ENCODE measurements at regions not wholly inside any gene's neighbourhood (a gene's known extent, or its start where the extent isn't known, plus 50 kb on each side); places are given as distances from the start of the nearest gene placed in this dataset.
A peak's percentile ranks its signal among the peaks of the same experiment; 100 is the strongest.

DNA sequence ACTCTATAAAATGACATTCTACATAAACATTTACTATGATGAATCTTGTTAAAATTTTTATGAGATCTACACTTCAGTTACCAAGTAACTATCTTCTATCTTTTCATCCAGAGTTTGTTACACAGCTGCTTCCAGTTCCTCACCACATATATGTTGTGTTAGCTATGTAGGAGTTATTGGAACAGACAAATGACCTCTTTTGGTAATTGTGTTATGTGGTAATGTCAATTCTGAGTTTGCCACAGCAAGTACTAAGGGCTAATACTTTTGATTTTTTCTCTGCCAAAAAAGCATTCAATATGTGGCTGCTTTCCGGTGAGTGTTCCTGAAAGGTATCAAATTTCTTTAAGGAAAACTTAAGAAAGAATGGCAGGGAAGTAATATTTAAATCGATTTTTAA, 573.9 kb upstream of the PCDH15 start:
- ATAC-seq: peak; percentile 75
- TF ChIP-seq TCF4 (CRISPR knock-in tag; IDR thresholded peaks at IDR 0.05; ENCODE audit: borderline replicate concordance) (no peak), PATZ1 (CRISPR knock-in tag; IDR thresholded peaks at IDR 0.05; ENCODE audit: borderline replicate concordance) (0 out of 2 replicates have a peak, but pooled peaks have one; percentile 48), TOX (CRISPR knock-in tag; IDR thresholded peaks at IDR 0.05; ENCODE audit: borderline replicate concordance) (peak; percentile 67; the same call in 1 of the 2 replicates), ZFP3 (CRISPR knock-in tag; IDR thresholded peaks at IDR 0.05) (peak; percentile 90), ZC3H10 (CRISPR knock-in tag; IDR thresholded peaks at IDR 0.05) (0 out of 2 replicates have a peak, but pooled peaks have one; percentile 7), ISL1 (CRISPR knock-in tag; IDR thresholded peaks at IDR 0.05) (peak; percentile 58)

- TF ChIP-seq ZNF8 (CRISPR knock-in tag; IDR thresholded peaks at IDR 0.05): no peak
- no peak for TF ChIP-seq PATZ1 (CRISPR knock-in tag; IDR thresholded peaks at IDR 0.05; ENCODE audit: borderline replicate concordance)
- TF ChIP-seq OSR1 (CRISPR knock-in tag; IDR thresholded peaks at IDR 0.05): no peak
- TF ChIP-seq ZFP30 (CRISPR knock-in tag; IDR thresholded peaks at IDR 0.05): no peak
- TF ChIP-seq, protein P1, sequence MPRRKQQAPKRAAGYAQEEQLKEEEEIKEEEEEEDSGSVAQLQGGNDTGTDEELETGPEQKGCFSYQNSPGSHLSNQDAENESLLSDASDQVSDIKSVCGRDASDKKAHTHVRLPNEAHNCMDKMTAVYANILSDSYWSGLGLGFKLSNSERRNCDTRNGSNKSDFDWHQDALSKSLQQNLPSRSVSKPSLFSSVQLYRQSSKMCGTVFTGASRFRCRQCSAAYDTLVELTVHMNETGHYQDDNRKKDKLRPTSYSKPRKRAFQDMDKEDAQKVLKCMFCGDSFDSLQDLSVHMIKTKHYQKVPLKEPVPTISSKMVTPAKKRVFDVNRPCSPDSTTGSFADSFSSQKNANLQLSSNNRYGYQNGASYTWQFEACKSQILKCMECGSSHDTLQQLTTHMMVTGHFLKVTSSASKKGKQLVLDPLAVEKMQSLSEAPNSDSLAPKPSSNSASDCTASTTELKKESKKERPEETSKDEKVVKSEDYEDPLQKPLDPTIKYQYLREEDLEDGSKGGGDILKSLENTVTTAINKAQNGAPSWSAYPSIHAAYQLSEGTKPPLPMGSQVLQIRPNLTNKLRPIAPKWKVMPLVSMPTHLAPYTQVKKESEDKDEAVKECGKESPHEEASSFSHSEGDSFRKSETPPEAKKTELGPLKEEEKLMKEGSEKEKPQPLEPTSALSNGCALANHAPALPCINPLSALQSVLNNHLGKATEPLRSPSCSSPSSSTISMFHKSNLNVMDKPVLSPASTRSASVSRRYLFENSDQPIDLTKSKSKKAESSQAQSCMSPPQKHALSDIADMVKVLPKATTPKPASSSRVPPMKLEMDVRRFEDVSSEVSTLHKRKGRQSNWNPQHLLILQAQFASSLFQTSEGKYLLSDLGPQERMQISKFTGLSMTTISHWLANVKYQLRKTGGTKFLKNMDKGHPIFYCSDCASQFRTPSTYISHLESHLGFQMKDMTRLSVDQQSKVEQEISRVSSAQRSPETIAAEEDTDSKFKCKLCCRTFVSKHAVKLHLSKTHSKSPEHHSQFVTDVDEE (CRISPR knock-in tag; IDR thresholded peaks at IDR 0.05): no peak
- no peak for TF ChIP-seq ZFP3 (CRISPR knock-in tag; IDR thresholded peaks at IDR 0.05)
- TF ChIP-seq ISL1 (CRISPR knock-in tag; IDR thresholded peaks at IDR 0.05): no peak
- no peak for TF ChIP-seq CSDC2 (CRISPR knock-in tag; IDR thresholded peaks at IDR 0.05)
- TF ChIP-seq ESRRG (CRISPR knock-in tag; IDR thresholded peaks at IDR 0.05): no peak
- no peak for TF ChIP-seq ARNTL (CRISPR knock-in tag; IDR thresholded peaks at IDR 0.05; ENCODE audit: borderline replicate concordance, low read depth)
- no peak for TF ChIP-seq ZC3H10 (CRISPR knock-in tag; IDR thresholded peaks at IDR 0.05)
- TF ChIP-seq ZNF70 (CRISPR knock-in tag; IDR thresholded peaks at IDR 0.05): no peak
- TF ChIP-seq SNAI2 (CRISPR knock-in tag; IDR thresholded peaks at IDR 0.05): no peak
- no peak for TF ChIP-seq CSRNP3 (CRISPR knock-in tag; IDR thresholded peaks at IDR 0.05)
- TF ChIP-seq, protein P2, sequence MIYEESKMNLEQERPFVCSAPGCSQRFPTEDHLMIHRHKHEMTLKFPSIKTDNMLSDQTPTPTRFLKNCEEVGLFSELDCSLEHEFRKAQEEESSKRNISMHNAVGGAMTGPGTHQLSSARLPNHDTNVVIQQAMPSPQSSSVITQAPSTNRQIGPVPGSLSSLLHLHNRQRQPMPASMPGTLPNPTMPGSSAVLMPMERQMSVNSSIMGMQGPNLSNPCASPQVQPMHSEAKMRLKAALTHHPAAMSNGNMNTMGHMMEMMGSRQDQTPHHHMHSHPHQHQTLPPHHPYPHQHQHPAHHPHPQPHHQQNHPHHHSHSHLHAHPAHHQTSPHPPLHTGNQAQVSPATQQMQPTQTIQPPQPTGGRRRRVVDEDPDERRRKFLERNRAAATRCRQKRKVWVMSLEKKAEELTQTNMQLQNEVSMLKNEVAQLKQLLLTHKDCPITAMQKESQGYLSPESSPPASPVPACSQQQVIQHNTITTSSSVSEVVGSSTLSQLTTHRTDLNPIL (CRISPR knock-in tag; IDR thresholded peaks at IDR 0.05; ENCODE audit: low read depth): no peak
- no peak for TF ChIP-seq TOX (CRISPR knock-in tag; IDR thresholded peaks at IDR 0.05; ENCODE audit: borderline replicate concordance)
- no peak for TF ChIP-seq GLIS3 (CRISPR knock-in tag; IDR thresholded peaks at IDR 0.05)
- TF ChIP-seq ZNF565 (CRISPR knock-in tag; conservative IDR thresholded peaks at IDR 0.05; ENCODE audit: low read depth): no peak
- ATAC-seq: no peak
Measured at GRCh38 chr10:55374060-55374459, 573.0 kb upstream of the PCDH15 start.

DNA sequence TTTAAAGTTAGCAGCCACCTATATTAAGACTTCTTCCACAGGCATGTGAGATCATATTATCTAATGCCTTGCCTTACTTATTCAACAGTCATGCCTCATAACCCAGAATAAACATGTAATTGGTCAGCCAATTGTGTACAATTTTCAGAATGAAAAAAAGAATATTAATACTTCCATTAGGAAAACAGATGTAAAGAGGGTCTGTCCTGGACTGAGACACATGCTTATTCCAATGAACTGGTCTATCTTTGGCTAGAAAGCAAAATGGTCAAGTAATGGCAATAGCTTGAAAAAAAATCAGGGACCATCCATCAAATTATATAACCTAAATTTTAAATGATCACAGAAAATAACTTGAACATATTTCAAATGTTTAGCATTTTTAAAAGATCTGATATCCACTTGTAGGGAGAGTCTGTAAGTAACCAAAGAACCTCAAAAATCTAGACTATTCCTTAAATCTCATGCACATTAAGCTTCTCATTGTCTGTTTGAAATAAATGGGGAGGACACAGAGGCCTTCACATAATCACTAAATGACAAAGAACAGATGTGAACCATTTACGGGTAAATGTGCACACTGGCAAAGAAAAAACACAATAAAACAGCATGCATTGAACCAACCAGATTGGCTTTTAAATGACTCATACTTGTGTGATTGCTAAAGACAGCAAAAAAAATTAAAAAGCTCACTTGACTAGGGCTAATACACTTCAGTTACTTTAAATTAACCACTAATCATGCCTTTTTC, 568.8 kb upstream of the PCDH15 start:
- ATAC-seq: peak; percentile 96
- TF ChIP-seq TOX (CRISPR knock-in tag; IDR thresholded peaks at IDR 0.05; ENCODE audit: borderline replicate concordance): peak; percentile 82
- TF ChIP-seq ZNF70 (CRISPR knock-in tag; IDR thresholded peaks at IDR 0.05): peak; percentile 59; the same call in 1 of the 2 replicates
- TF ChIP-seq ISL1 (CRISPR knock-in tag; IDR thresholded peaks at IDR 0.05): peak; percentile 99
- TF ChIP-seq ZNF8 (CRISPR knock-in tag; IDR thresholded peaks at IDR 0.05): no peak
- no peak for TF ChIP-seq PPARA (CRISPR knock-in tag; IDR thresholded peaks at IDR 0.05; ENCODE audit: borderline replicate concordance)
- TF ChIP-seq CSDC2 (CRISPR knock-in tag; IDR thresholded peaks at IDR 0.05): no peak
- TF ChIP-seq, protein P1 (CRISPR knock-in tag; IDR thresholded peaks at IDR 0.05): peak; percentile 86; the same call in 1 of the 2 replicates
- TF ChIP-seq SNAI2 (CRISPR knock-in tag; IDR thresholded peaks at IDR 0.05): no peak
- TF ChIP-seq ZNF565 (CRISPR knock-in tag; conservative IDR thresholded peaks at IDR 0.05; ENCODE audit: low read depth): no peak
- TF ChIP-seq ZFP3 (CRISPR knock-in tag; IDR thresholded peaks at IDR 0.05): no peak
- TF ChIP-seq PATZ1 (CRISPR knock-in tag; IDR thresholded peaks at IDR 0.05; ENCODE audit: borderline replicate concordance): peak; percentile 76; the same call in 1 of the 2 replicates
- TF ChIP-seq ARNTL (CRISPR knock-in tag; IDR thresholded peaks at IDR 0.05; ENCODE audit: borderline replicate concordance, low read depth): peak; percentile 40; the same call in 1 of the 2 replicates
- no peak for TF ChIP-seq OSR1 (CRISPR knock-in tag; IDR thresholded peaks at IDR 0.05)
- TF ChIP-seq ZC3H10 (CRISPR knock-in tag; IDR thresholded peaks at IDR 0.05): peak; percentile 78
